ENCODE measurements at regions not wholly inside any gene's neighbourhood (a gene's known extent, or its start where the extent isn't known, plus 50 kb on each side); places are given as distances from the start of the nearest gene placed in this dataset.

DNA sequence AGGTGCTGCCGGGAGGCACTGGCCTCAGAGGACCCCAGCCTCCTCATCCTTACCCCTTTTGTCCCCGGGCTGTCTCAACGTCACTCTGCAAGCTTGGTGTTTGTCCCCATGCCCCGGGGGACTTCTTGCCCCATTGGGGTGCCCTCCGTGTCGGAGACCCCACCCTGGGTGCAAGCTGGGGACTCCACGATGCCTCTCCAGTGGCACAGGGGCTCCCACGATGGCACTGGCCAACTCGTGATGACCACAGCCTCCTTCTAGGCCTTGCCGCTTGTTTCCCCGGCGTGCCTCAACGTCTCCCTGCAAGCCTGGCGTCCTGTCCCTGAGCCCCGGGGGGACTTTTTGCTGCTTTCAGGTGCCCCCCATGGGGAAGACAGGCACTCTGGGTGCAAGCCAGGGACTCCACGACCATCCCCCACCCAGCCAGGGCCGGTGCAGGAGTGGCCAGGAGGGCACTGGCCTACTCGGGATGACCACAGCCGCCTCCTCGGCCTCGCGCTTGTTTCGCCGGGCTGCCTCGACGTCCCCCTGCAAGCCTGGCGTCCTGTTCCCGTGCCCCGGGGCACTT is 237.0 kb downstream of the TUBA3C start:
- Mint-ChIP-seq H3K27me3 (ENCODE audit: insufficient read depth) (no peaks in the 10 kb centered on the region), H3K4me3 (no peak overlapping the region), H3K9me3 (peaks cover 73% of the 10 kb centered on the region), H3K36me3 (ENCODE audit: low read depth) (peaks cover under 1% of the 10 kb centered on the region), H3K27ac (no peak overlapping the region), H3K4me1 (no peaks in the 10 kb centered on the region)
- Histone ChIP-seq H3K9ac (ENCODE audit: extremely low read depth, low read length, poor library complexity, severe bottlenecking) (no peak overlapping the region), H3K4me3 (ENCODE audit: low read length) (no peak overlapping the region), H3K9me3 (ENCODE audit: control insufficient read depth, low read length) (peaks cover 45% of the 10 kb centered on the region), H3K36me3 (ENCODE audit: control insufficient read depth, insufficient read depth, low read length) (no peaks in the 10 kb centered on the region), H3K27ac (ENCODE audit: low read depth, low read length) (no peak overlapping the region), H3K4me1 (ENCODE audit: control insufficient read depth, insufficient read depth, low read length) (no peaks in the 10 kb centered on the region), H3K27me3 (ENCODE audit: control insufficient read depth, insufficient read depth, low read length, poor library complexity, severe bottlenecking) (no peaks in the 10 kb centered on the region)
- WGBS, 2 experiments (ENCODE audit: insufficient coverage in 1 of 2, insufficient read length in 1 of 2) = 83 to 87% methylated on average over 12 to 29 of the region's 29 CpGs
- no peak for DNase-seq
- TF ChIP-seq, protein P1, sequence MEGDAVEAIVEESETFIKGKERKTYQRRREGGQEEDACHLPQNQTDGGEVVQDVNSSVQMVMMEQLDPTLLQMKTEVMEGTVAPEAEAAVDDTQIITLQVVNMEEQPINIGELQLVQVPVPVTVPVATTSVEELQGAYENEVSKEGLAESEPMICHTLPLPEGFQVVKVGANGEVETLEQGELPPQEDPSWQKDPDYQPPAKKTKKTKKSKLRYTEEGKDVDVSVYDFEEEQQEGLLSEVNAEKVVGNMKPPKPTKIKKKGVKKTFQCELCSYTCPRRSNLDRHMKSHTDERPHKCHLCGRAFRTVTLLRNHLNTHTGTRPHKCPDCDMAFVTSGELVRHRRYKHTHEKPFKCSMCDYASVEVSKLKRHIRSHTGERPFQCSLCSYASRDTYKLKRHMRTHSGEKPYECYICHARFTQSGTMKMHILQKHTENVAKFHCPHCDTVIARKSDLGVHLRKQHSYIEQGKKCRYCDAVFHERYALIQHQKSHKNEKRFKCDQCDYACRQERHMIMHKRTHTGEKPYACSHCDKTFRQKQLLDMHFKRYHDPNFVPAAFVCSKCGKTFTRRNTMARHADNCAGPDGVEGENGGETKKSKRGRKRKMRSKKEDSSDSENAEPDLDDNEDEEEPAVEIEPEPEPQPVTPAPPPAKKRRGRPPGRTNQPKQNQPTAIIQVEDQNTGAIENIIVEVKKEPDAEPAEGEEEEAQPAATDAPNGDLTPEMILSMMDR (conservative IDR thresholded peaks at IDR 0.05) = no peak

DNA sequence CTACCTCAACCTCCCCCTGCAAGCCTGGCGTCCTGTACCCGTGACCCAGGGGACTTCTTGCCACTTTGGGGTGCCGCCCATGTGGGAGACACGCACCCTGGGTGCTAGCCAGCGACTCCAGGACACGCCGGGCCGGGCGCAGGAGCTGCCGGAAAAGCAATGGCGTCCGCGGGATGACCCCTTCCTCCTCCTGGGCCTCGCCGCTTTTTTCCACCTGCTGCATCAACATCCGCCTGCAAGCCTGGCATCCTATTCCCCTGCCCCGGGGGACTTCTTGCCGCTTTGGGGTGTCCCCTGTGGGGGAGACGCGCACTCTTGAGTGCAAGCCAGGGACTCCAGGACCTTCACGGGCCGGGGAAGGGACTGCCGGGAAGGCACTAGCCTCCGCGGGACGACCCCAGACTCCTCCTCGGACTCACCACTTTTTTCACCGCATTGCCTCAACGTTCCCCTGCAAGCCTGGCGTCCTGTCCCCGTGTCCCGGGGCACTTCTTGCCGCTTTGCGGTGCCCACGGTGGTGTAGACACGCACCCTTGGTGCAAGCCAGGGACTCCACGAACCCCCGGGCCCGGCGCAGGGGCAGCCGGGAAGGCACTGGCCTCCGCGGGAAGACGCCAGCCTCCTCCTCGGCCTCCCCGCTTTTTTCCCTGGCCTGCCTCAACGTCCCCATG is 237.8 kb downstream of the TUBA3C start:
- Mint-ChIP-seq H3K9me3 (peaks cover 72% of the 10 kb centered on the region), H3K4me3 (no peak overlapping the region), H3K36me3 (ENCODE audit: low read depth) (no peaks in the 10 kb centered on the region), H3K27ac (no peak overlapping the region), H3K27me3 (ENCODE audit: insufficient read depth) (no peaks in the 10 kb centered on the region), H3K4me1 (no peaks in the 10 kb centered on the region)
- H3K4me1 ChIP-seq (ENCODE audit: control insufficient read depth, insufficient read depth, low read length) = no peaks in the 10 kb centered on the region
- no peak overlapping the region for H3K9ac ChIP-seq (ENCODE audit: extremely low read depth, low read length, poor library complexity, severe bottlenecking)
- DNase-seq = no peak
- H3K36me3 ChIP-seq (ENCODE audit: control insufficient read depth, insufficient read depth, low read length) = no peaks in the 10 kb centered on the region
- no peak overlapping the region for H3K4me3 ChIP-seq (ENCODE audit: low read length)
- TF ChIP-seq, protein P1 (conservative IDR thresholded peaks at IDR 0.05) = no peak
- H3K9me3 ChIP-seq (ENCODE audit: control insufficient read depth, low read length) = peaks cover 51% of the 10 kb centered on the region
- no peaks in the 10 kb centered on the region for H3K27me3 ChIP-seq (ENCODE audit: control insufficient read depth, insufficient read depth, low read length, poor library complexity, severe bottlenecking)
- 84 to 91% methylated on average over 23 to 47 of the region's 47 CpGs for whole genome bisulfite sequencing, 2 experiments (ENCODE audit: insufficient coverage in 1 of 2, insufficient read length in 1 of 2)
- no peak overlapping the region for H3K27ac ChIP-seq (ENCODE audit: low read depth, low read length)

DNA sequence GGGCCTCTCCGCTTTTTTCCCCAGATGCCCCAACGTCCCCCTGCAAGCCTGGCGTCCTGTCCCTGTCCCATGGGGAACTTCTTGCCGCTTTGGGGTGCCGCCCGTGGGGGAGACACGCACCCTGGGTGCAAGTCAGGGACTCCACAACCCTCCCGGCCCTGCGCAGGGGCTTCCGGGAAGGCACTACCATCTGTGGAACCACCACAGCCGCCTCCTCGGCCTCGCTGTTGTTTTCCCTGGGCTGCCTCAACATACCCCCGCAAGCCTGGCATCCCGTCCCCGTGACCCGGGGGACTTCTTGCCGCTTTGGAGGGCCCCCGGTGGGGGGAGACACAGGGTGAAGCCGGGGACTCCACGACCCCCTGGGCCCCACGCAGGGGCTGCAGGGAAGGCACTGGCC is 238.4 kb downstream of the TUBA3C start:
- peaks cover 71% of the 10 kb centered on the region for H3K9me3 Mint-ChIP-seq
- TF ChIP-seq, protein P1 (conservative IDR thresholded peaks at IDR 0.05) = no peak
- no peak overlapping the region for H3K4me3 Mint-ChIP-seq
- H3K27ac Mint-ChIP-seq = no peak overlapping the region
- Histone ChIP-seq H3K27ac (ENCODE audit: low read depth, low read length) (no peak overlapping the region), H3K27me3 (ENCODE audit: control insufficient read depth, insufficient read depth, low read length, poor library complexity, severe bottlenecking) (no peaks in the 10 kb centered on the region), H3K9ac (ENCODE audit: extremely low read depth, low read length, poor library complexity, severe bottlenecking) (no peak overlapping the region), H3K9me3 (ENCODE audit: control insufficient read depth, low read length) (peaks cover 54% of the 10 kb centered on the region), H3K4me1 (ENCODE audit: control insufficient read depth, insufficient read depth, low read length) (no peaks in the 10 kb centered on the region), H3K36me3 (ENCODE audit: control insufficient read depth, insufficient read depth, low read length) (no peaks in the 10 kb centered on the region), H3K4me3 (ENCODE audit: low read length) (no peak overlapping the region)
- WGBS, 2 experiments (ENCODE audit: insufficient coverage in 1 of 2, insufficient read length in 1 of 2) = 87 to 90% methylated on average over 14 to 22 of the region's 22 CpGs
- no peak for DNase-seq
- H3K4me1 Mint-ChIP-seq = no peaks in the 10 kb centered on the region
- no peaks in the 10 kb centered on the region for H3K27me3 Mint-ChIP-seq (ENCODE audit: insufficient read depth)
- H3K36me3 Mint-ChIP-seq (ENCODE audit: low read depth) = no peaks in the 10 kb centered on the region
